Common myeloid progenitor, CD34-positive (primary cell): ENCODE measurements at regions not wholly inside any gene's neighbourhood (a gene's known extent, or its start where the extent isn't known, plus 50 kb on each side); places are given as distances from the start of the nearest gene placed in this dataset.

Experiments used
- CTCF ChIA-PET: fragments of 350-600 bp; sonication (Branson Sonifier 250); formaldehyde crosslinking; loops from one replicate; lab custom pipeline; 2021; ENCODE audit warnings: antibody characterized with exemption; lab: Charles Lee
- POLR2A ChIA-PET: fragments of 350-600 bp; sonication (Branson Sonifier 250); formaldehyde crosslinking; loops from one replicate; lab custom pipeline; 2021; ENCODE audit warnings: antibody characterized with exemption; lab: Charles Lee
- DNase-seq, 3 donors: peaks; one replicate each; pipeline versions ENCODE4 v3.0.0 to v3.0.0-alpha.2; 2013
- H3K27ac ChIP-seq, 2 experiments: 1 replicate in 1 of 2; 2 replicates in 1 of 2; pipeline ENCODE4 v1.7.0; 2013; ENCODE audit warnings: inconsistent platforms in 2 of 2, low read length in 2 of 2, mild to moderate bottlenecking in 2 of 2, low read depth in 1 of 2, moderate library complexity in 1 of 2; ENCODE audit not compliant: severe bottlenecking in 2 of 2, insufficient read depth in 1 of 2, poor library complexity in 1 of 2
- H3K27me3 ChIP-seq, 5 experiments: replicated peaks in 2 of 5; 1 replicate in 3 of 5; 2 replicates in 2 of 5; pipeline versions ENCODE4 v1.6.1 to v1.7.0; 2013; ENCODE audit warnings: low read length in 4 of 5, mild to moderate bottlenecking in 2 of 5, moderate library complexity in 2 of 5, inconsistent platforms in 1 of 5; ENCODE audit not compliant: insufficient read depth in 5 of 5, control insufficient read depth in 4 of 5
- H3K36me3 ChIP-seq, 4 experiments: 1 replicate in 2 of 4; 2 replicates in 2 of 4; pipeline versions ENCODE4 v1.6.1 to v1.7.0; 2013; ENCODE audit warnings: low read length in 3 of 4, control low read depth in 1 of 4, mild to moderate bottlenecking in 1 of 4; ENCODE audit not compliant: control insufficient read depth in 4 of 4, insufficient read depth in 4 of 4
- H3K4me1 ChIP-seq, 4 experiments: 1 replicate in 3 of 4; 2 replicates in 1 of 4; pipeline versions ENCODE4 v1.6.1 to v1.7.1; 2013; ENCODE audit warnings: low read length in 3 of 4, mild to moderate bottlenecking in 3 of 4, control low read depth in 1 of 4, inconsistent platforms in 1 of 4, moderate library complexity in 1 of 4; ENCODE audit not compliant: control insufficient read depth in 4 of 4, insufficient read depth in 4 of 4; ENCODE audit errors: control extremely low read depth in 1 of 4
- H3K4me3 ChIP-seq, 7 experiments: 1 replicate in 4 of 7; 2 replicates in 3 of 7; pipeline versions ENCODE4 v1.5.1 to v1.7.0; 2013; ENCODE audit warnings: mild to moderate bottlenecking in 7 of 7, low read length in 6 of 7, moderate library complexity in 6 of 7, inconsistent platforms in 2 of 7, low read depth in 2 of 7, control low read depth in 1 of 7; ENCODE audit not compliant: insufficient read depth in 4 of 7, control insufficient read depth in 1 of 7; ENCODE audit errors: extremely low read depth in 1 of 7
- H3K9me3 ChIP-seq, 5 experiments: 1 replicate in 4 of 5; 2 replicates in 1 of 5; pipeline versions ENCODE4 v1.6.1 to v1.7.1; 2013; ENCODE audit warnings: low read length in 4 of 5, mild to moderate bottlenecking in 2 of 5, inconsistent platforms in 1 of 5, low read depth in 1 of 5, moderate library complexity in 1 of 5; ENCODE audit not compliant: control insufficient read depth in 4 of 5, insufficient read depth in 2 of 5; ENCODE audit errors: control extremely low read depth in 1 of 5
- WGBS: methylation state at CpG from one replicate; pipeline ENCODE4 v1.1.5; 2013; ENCODE audit not compliant: insufficient coverage; 5-methylcytosine and 5-hydroxymethylcytosine counted together

GRCh38 chr15:35139822-35140221, 54.7 kb upstream of the NANOGP8 start:
- Histone ChIP-seq H3K27ac (no peak overlapping the region), H3K27me3 (no peaks in the 10 kb centered on the region), H3K4me3 (no peak overlapping the region), H3K36me3 (no peaks in the 10 kb centered on the region), H3K4me1 (no peaks in the 10 kb centered on the region), H3K9me3 (no peaks in the 10 kb centered on the region)
- DNase-seq, result no peak
- ChIA-PET CTCF (no interaction called here), POLR2A (no interaction called here)
- 97% methylated on average over 4 of the region's 6 CpGs for WGBS

GRCh38 chr15:35137190-35137574, 52.1 kb upstream of the NANOGP8 start:
- ChIA-PET POLR2A (no interaction called here), CTCF (interaction anchor here (0.6 kb wide), 1 partner anchor 8 kb away, joined by 3 read pairs; no protein-coding TSS in a partner anchor)
- Histone ChIP-seq H3K9me3 (no peaks in the 10 kb centered on the region), H3K4me1 (no peaks in the 10 kb centered on the region), H3K36me3 (no peaks in the 10 kb centered on the region), H3K27me3 (no peaks in the 10 kb centered on the region), H3K27ac (no peak overlapping the region), H3K4me3 (no peak overlapping the region)
- DNase-seq, result no peak

DNA sequence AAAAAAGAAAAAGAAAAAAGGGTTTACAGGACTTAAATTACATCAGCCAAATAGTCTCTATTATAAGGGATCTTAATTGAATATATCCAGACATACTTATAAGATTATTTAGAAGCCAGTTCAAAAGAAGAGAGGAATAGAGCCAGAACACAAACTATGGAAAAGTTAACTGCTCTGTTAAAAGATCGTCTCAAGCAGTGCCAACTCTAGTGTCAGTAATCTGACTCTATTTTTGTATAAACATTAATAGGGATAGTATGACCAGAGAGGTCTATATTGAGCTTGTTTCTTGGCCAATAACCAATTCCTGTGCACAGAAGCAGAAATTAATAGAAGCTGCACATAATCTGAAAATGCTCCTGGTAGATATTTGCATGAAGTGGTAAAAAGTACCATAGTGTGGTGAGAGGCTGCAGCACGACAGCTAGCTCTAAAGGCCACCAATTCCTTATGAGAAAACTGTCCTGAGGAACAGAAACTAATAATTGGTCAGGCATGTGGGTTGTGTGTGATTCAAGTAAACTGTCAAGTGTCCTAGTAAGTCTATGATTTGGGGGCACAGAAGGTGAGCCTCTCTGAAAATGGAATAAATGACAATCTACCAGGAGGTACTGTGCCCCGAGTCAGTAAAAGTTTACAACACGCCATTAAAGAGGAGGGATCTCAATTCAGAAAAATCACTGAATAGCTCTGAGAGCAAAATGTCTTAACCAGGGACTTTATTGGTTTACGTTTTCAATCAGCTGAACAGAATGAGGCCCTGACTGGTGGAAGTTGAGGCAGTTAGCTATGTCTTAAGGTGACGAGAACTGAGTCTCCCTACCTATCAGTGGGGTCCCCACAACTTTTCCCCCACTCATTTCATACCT, 51.5 kb upstream of the NANOGP8 start:
- Histone ChIP-seq H3K9me3 (no peaks in the 10 kb centered on the region), H3K27me3 (no peaks in the 10 kb centered on the region), H3K27ac (no peak overlapping the region), H3K4me3 (no peak overlapping the region), H3K36me3 (no peaks in the 10 kb centered on the region), H3K4me1 (no peaks in the 10 kb centered on the region)
- ChIA-PET POLR2A (no interaction called here), CTCF (interaction anchor here (0.6 kb wide), 1 partner anchor 7 kb away, joined by 3 read pairs; no protein-coding TSS in a partner anchor)
- DNase-seq, result no peak
- 94% methylated on average over 4 of the region's 6 CpGs for WGBS
